HCT116 (cell line): ENCODE measurements at regions not wholly inside any gene's neighbourhood (a gene's known extent, or its start where the extent isn't known, plus 50 kb on each side); places are given as distances from the start of the nearest gene placed in this dataset.
A peak's percentile ranks its signal among the peaks of the same experiment; 100 is the strongest.

Source experiments
- ATAC-seq: fragments of 200-7000 bp; cut with Tn5 transposase; 2 replicates; pipeline ENCODE4 v1.9.1; 2020; ENCODE audit warnings: mild to moderate bottlenecking, moderate library complexity
- BruUV-seq: library from RNA; stranded (reverse); fragments of 400-500 nt; replicated peaks from 2 replicates; lab custom pipeline; 2021; lab: Mats Ljungman, UMichigan
- CTCF ChIA-PET: fragments of 300-600 bp; sonication (Branson Sonifier 250); formaldehyde crosslinking; loops from one replicate; lab custom pipeline; 2021; ENCODE audit warnings: antibody characterized with exemption; lab: Charles Lee
- POLR2A ChIA-PET: fragments of 300-600, 350-600 bp; sonication (Branson Sonifier 250); formaldehyde crosslinking; loops from one replicate; lab custom pipeline; 2021; ENCODE audit warnings: antibody characterized with exemption; lab: Charles Lee
- RAD21 ChIA-PET, 2 experiments: fragments of 300-600 bp; sonication (Branson Sonifier 250); formaldehyde crosslinking; loops; one replicate each; lab custom pipeline; 2023; ENCODE audit warnings: low total read pairs in 2 of 2; ENCODE audit not compliant: uncharacterized antibody in 2 of 2, unreplicated experiment in 2 of 2, low non-redundant PET in 1 of 2; lab: Charles Lee
- DNase-seq: peaks from one replicate; pipeline ENCODE4 v3.0.0-alpha.2; 2010; ENCODE audit warnings: low read depth, low spot score
- H2AFZ ChIP-seq: fragments of 200-600 bp; shearing (Covaris generic), sonication (generic); 2 replicates; pipeline ENCODE4 v1.6.1; 2017; ENCODE audit warnings: low read depth, mixed run types, mixed read lengths, antibody characterized with exemption, low read length; ENCODE audit not compliant: poor library complexity, severe bottlenecking
- H3K27ac ChIP-seq: 2 replicates; pipeline ENCODE4 v1.5.1; 2012; ENCODE audit warnings: low read depth, low read length
- H3K27me3 ChIP-seq: fragments of 200-600 bp; sonication (generic); 2 replicates; pipeline ENCODE4 v1.6.1; 2016; ENCODE audit warnings: mixed run types, low read length, mixed read lengths; ENCODE audit not compliant: insufficient read depth
- H3K36me3 ChIP-seq, 2 experiments: fragments of 200-500 bp in 1 of 2; fragments of 200-600 bp in 1 of 2; sonication (Bioruptor generic) in 1 of 2; sonication (generic) in 1 of 2; 2 replicates each; pipeline versions ENCODE4 v1.5.1 to v1.6.1; 2014 to 2016; ENCODE audit warnings: low read length in 2 of 2, inconsistent platforms in 1 of 2, mixed read lengths in 1 of 2, mixed run types in 1 of 2; ENCODE audit not compliant: insufficient read depth in 2 of 2, control insufficient read depth in 1 of 2
- H3K4me1 ChIP-seq, 2 experiments: fragments of 200-600 bp in 1 of 2; sonication (generic) in 1 of 2; 2 replicates each; pipeline versions ENCODE4 v1.5.1 to v1.6.1; 2012 to 2017; ENCODE audit warnings: low read length in 2 of 2, inconsistent platforms in 1 of 2, mild to moderate bottlenecking in 1 of 2, mixed read lengths in 1 of 2, mixed run types in 1 of 2, moderate library complexity in 1 of 2; ENCODE audit not compliant: insufficient read depth in 2 of 2, control insufficient read depth in 1 of 2
- H3K4me2 ChIP-seq: fragments of 200-600 bp; sonication (generic); 2 replicates; pipeline ENCODE4 v1.6.1; 2017; ENCODE audit warnings: mixed run types, low read length, mixed read lengths
- H3K4me3 ChIP-seq, 2 experiments: fragments of 200-600 bp in 1 of 2; sonication (generic) in 1 of 2; replicated peaks in 1 of 2; 2 replicates each; pipeline ENCODE4 v1.5.1; 2011 to 2016; ENCODE audit warnings: low read length in 2 of 2, control low read depth in 1 of 2, low read depth in 1 of 2, mild to moderate bottlenecking in 1 of 2, mixed read lengths in 1 of 2, mixed run types in 1 of 2
- H3K79me2 ChIP-seq: fragments of 200-600 bp; sonication (generic); 2 replicates; pipeline ENCODE4 v1.6.1; 2017; ENCODE audit warnings: mild to moderate bottlenecking, mixed run types, low read length, moderate library complexity, mixed read lengths; ENCODE audit not compliant: insufficient read depth
- H3K9ac ChIP-seq: fragments of 200-600 bp; sonication (generic); 2 replicates; pipeline ENCODE4 v1.6.1; 2016; ENCODE audit warnings: low read length, mixed read lengths
- H3K9me2 ChIP-seq: fragments of 200-600 bp; sonication (generic), shearing (Covaris generic); 2 replicates; pipeline ENCODE4 v1.6.1; 2017; ENCODE audit warnings: mixed run types, mild to moderate bottlenecking, moderate library complexity; ENCODE audit not compliant: insufficient read depth
- H3K9me3 ChIP-seq, 2 experiments: fragments of 200-500 bp in 1 of 2; fragments of 200-600 bp in 1 of 2; sonication (Bioruptor generic) in 1 of 2; sonication (generic) in 1 of 2; 2 replicates each; pipeline ENCODE4 v1.6.1; 2014 to 2017; ENCODE audit warnings: low read length in 2 of 2, mixed read lengths in 2 of 2, inconsistent platforms in 1 of 2, low read depth in 1 of 2, mild to moderate bottlenecking in 1 of 2, mixed run types in 1 of 2, moderate library complexity in 1 of 2; ENCODE audit not compliant: control insufficient read depth in 1 of 2, insufficient read depth in 1 of 2
- H4K20me1 ChIP-seq: fragments of 200-600 bp; sonication (generic), shearing (Covaris generic); 2 replicates; pipeline ENCODE4 v1.6.1; 2017; ENCODE audit warnings: mixed run types, mild to moderate bottlenecking, moderate library complexity; ENCODE audit not compliant: insufficient read depth
- FOSL1 ChIP-seq: IDR thresholded peaks from 2 replicates; pipeline ENCODE4 v1.6.1; 2012; ENCODE audit warnings: low read depth
- YY1 ChIP-seq: IDR thresholded peaks from 2 replicates; pipeline ENCODE4 v1.6.1; 2011; ENCODE audit warnings: low read length, low read depth, moderate library complexity, mild to moderate bottlenecking; ENCODE audit not compliant: insufficient replicate concordance; ENCODE audit errors: extremely low read depth
- ZBTB33 ChIP-seq: IDR thresholded peaks from 2 replicates; pipeline ENCODE4 v1.6.1; 2011; ENCODE audit warnings: mild to moderate bottlenecking, low read length, moderate library complexity; ENCODE audit not compliant: insufficient replicate concordance; ENCODE audit errors: extremely low read depth
- intact Hi-C: fragments of 100-400 bp; cut with micrococcal nuclease; formaldehyde crosslinking; loops from 2 replicates; pipeline ENCODE4 v1.10.0; 2022

GRCh38 chr1:149844101-149844500, 55.3 kb upstream of the BOLA1 start (continued):
- TF ChIP-seq YY1: no peak

GRCh38 chr1:149844650-149845255, 54.6 kb upstream of the BOLA1 start:
- ChIA-PET POLR2A (interaction anchor here (2.3 kb wide), 1 partner anchor 42 kb away, joined by 30 read pairs; a partner anchor contains a TSS), CTCF (no interaction called here), RAD21 (no interaction called here)
- no TSS peak for BruUV-seq
- Histone ChIP-seq H4K20me1 (no peaks in the 10 kb centered on the region), H3K4me1 (peaks cover 36 to 54% of the 10 kb centered on the region in 2 experiments), H3K27me3 (no peaks in the 10 kb centered on the region), H3K4me2 (peak overlapping the region; percentile 92), H3K36me3 (peaks cover 0 to 3% of the 10 kb centered on the region in 2 experiments; a peak in 2 of 4 replicates), H3K9me3 (no peaks in the 10 kb centered on the region), H3K79me2 (peaks cover 64% of the 10 kb centered on the region), H3K4me3 (no peak overlapping the region; a peak in 1 of 4 replicates), H3K9ac (peak overlapping the region; percentile 92; the same call in 1 of the 2 replicates), H2AFZ (no peak overlapping the region), H3K27ac (peak overlapping the region; percentile 80; the same call in 1 of the 2 replicates), H3K9me2 (no peaks in the 10 kb centered on the region)
- no peak for ATAC-seq
- TF ChIP-seq ZBTB33 (no peak), FOSL1 (0 out of 2 replicates have a peak, but pooled peaks have one; percentile 10)
- intact Hi-C loops: no loop called here
- DNase-seq: no peak
